NCI-H2196 (cell line): ENCODE measurements at regions not wholly inside any gene's neighbourhood (a gene's known extent, or its start where the extent isn't known, plus 50 kb on each side); places are given as distances from the start of the nearest gene placed in this dataset.
"Not testable (repeated sequence)": the region's sequence is repeated elsewhere in the genome, so short reads cannot be mapped to it uniquely, and the experiment has no call there.

Experiments used
- DNase-seq: peaks from one replicate; lab custom pipeline; 2025; ENCODE audit not compliant: unreplicated experiment; lab: John Stamatoyannopoulos, UW

DNA sequence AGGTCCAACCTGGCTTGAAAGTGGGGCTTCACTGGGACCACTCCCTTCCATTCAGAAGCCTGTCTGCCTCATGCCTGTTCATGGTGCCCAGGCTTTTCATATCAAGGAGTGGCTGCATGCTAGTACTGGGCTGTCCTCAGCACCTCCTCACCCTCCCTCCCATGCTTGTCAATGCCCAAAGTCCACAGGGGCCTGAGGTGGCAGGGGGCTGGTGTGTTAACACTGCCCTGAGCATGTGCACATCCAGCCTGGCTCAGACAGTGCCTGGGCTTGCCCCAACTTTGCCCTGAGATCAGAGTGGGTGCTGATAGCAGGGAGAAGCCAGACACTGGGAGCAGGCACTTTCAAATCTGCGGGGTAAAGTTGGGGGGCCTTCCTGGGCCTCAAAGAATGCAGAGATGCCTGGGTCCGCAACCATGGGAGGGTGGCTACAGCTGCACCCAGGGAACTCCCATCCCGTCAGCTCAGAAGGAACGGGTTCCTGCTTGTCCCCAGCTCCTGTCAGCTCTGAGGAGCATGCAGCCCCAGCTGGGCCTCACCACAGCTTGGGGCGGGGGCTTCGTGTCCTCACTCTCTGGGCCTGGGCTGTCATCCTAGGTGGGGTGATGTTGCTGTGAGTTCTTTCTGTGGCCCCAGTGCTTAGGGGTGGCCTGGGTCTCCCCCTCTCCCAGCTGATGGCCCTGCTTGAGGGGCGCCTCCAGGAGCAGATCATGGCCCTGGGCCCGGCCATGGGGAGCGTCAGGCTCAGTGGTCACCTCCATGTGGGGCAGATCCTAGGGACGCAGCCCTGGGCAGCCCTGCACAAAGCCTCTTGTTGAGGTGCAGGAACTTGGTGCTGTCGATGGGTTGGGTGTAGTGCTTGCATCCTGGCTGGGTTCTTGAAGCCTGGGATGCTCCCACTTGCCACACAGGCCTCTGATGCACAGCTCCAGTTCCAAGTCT lies 830.6 kb upstream of the SLITRK5 start:
- DNase-seq = no peak

DNA sequence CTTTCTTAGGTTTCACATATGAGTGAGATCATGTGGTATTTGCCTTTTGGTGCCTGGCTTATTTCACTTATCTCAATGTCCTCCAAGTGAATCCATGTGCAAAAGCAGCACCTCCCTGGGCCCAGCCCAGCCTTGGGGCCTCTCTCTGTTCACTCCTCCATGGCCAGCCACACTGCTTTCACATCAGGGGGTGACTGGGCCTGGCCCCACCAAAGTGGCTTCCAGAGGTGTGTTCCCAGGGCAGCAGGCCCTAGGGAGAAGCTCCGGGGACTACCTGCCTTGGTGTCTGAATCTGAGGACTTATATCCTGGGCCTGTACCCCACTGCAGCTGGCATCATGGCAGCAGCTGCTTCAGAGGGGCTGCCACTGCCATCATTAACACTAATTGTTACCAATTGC lies 829.9 kb upstream of the SLITRK5 start:
- no peak for DNase-seq

DNA sequence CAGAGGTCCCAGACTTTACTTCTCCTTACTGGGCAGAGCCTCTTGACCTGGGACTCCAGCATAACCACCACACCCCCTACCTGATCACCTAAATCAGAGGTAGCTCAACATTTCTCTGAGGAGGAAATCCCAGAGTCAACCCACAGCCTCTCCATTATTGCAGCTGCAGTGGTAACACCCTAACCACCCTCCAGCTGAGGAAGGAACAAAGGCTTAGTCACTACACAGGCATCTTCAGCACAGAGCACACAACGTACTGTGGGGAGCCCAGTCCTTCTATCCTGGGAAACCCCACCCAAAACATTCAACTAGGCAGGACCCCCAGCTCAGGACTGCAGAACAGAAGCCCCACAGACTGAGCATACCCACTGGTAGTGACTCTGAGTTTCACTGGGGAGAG lies 824.7 kb upstream of the SLITRK5 start:
- DNase-seq = no peak

DNA sequence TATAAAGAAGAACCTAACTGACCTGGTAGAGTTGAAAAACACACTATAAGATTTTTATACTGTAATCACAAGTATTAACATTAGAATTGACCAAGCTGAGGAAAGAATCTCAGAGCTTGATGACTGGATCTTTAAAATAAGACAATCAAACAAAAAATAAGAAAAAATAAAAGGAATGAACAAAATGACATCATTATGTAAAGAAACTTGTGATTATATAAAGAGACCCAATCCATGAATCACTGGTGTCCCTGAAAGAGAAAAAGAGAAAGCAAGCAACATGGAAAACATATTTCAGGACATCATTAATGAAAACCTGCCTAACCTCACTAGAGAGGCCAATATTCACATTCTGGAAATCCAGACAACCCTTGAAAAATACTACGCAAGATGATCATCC lies 822.5 kb upstream of the SLITRK5 start:
- DNase-seq = no peak

DNA sequence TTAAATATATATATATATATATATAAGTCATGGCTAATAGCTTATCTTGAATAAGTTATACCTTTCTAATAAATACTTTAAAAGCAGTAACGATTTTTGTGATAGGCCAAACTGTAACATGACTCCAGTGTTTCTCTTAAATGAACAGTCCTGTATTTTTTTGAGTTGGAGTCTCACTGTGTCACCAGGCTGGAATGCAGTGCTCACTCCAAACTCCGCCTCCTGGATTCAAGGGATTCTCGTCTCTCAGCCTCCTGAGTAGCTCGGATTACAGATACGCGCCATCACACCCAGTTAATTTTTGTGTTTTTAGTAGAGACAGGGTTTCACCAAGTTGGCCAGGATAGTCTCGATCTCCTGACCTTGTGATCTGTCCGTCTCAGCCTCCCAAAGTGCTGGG lies 814.2 kb upstream of the SLITRK5 start:
- no peak for DNase-seq

DNA sequence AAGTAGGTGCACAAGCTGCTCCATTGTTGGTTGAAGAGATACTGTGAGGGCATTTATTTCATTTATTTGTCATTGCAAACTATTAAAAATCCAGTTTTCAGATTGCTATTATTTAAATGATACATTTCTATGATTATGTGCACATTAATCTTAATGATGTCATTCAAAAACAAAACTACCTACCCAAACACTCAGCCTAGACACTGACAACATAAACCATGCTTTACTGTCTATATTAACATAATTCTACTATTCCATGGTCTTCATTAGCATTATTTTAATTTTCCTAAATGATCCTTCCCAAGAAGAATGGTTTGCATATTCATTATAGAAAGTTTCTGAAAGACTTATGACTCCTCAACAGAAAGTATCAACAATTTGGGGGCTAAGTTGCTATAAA lies 813.0 kb upstream of the SLITRK5 start:
- DNase-seq = no peak

DNA sequence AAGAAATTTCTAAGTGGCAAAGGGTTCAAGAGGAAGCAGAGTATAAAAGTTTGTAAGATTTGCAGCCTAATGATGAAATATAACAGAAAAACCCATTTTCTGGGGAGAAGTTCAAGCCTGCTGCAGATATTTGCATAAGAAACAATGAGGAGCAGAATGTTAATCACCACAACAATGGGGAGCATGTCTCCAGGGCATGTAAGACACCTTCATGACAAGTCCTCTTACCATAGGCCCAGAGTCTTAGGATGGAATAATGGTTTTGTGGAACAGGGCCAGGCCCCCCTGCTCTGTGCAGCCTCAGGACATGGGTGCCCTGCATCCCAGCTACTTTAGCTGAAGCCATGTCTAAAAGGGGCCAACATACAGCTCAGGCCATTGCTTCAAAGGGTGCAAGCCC lies 809.0 kb upstream of the SLITRK5 start:
- no peak for DNase-seq

DNA sequence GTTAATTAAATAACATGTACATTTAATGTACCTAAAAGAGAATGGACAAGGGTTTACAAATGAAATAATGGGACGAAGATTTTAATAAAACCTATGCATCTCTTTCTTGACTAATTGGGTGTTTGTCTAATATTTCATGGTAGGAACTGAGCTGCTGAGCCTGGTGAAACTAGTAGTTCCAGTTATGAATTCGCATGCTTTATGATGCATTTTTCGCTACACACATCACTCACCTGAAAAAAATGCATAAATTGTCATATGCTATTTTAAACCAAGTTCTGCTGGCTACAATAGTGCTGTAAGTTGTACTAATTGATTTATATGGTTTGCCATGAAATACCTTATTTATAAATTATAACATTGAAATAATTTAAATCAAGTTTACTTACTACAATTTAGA lies 806.8 kb upstream of the SLITRK5 start:
- DNase-seq = no peak

DNA sequence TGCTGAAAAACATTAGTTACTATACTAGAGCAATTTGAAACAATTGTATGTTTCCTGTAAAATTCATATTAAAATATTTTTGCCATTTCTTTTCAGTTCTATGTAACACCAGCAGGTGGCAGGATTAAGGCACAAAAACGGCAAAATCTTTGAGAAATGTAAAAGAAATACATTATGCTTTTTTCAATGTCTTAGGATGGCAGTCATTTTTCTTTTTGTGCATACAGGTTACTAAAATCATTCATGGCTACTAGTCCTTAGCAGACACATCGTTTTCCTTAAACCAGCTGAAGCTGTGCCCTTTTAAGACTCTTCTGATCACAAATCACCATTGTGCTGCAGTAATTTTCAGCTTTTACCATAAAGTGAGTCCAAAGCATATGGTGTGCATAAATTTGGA lies 800.7 kb upstream of the SLITRK5 start:
- DNase-seq = peak; percentile 2

DNA sequence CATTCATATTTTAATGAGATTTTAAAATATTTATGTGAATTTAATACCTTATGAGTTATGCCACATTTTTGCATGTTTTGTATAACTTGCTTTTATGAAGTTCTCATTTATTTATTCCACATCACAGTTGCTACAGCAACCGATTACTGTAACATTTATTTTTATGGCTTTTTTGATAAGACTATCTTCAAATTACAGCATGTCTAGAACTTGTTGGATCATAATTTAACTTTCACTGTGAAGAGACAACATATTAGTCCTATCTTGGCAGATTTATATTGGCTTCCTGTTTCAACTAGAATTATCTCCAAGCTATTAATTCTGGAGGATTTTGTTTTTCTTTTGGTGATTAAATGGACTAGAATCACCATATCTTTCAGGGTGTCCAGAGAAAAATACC lies 793.7 kb upstream of the SLITRK5 start:
- no peak for DNase-seq

DNA sequence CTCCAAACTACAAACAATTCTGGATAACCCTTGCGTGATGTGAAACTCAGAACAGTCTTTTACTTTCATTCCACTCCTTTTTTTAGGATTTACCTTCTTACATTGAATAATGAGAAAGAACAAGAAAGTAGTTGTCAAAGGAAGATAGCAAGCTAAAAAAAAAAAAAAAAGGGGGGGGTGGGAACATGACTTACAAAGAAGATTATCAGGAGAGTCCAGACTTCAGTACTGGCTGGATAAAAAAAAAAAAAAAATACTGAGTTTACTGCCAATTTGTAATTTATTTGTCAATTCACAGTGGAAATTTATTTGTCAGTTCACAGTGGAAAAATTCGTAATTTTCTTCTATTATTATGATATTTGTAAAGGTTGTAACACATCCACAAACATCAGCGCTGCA lies 792.4 kb upstream of the SLITRK5 start:
- DNase-seq = no peak

DNA sequence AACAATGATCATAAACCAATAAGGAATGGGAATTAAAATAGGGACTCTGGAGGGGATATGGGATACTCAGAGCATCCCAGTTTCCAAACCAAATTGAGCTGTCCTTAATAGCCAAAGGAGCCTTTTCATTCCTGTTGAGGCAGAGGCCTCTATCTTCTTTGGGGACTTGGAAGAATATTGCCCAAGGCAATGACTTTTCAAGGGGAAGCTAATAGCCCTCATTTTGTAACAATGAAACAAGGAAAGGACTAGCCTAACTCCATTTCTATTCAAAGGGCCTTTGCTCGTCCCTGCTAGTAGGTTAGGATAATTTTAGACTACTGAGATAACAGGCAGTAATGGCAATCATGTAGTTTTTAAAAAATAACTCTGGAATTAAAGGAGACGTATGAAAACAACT lies 789.8 kb upstream of the SLITRK5 start:
- no peak for DNase-seq

DNA sequence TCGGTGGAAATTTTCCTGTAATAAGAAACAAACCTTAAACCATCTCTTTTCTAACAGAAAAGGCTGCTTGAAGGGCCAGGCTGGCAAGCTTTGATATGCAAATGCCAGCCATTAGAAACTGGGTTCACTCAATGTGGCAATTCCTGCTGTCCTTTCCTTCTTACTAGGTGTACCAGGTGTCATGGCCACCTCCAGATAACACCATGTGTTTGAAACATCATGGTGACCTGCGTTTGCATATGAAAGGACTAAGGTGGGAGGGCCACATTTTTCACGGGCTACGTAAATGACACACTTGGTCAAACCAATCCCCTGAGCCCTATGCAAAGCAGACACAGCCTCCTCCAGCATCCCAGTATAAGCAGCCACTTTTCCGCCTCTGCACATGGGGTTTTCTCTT lies 789.1 kb upstream of the SLITRK5 start:
- no peak for DNase-seq

DNA sequence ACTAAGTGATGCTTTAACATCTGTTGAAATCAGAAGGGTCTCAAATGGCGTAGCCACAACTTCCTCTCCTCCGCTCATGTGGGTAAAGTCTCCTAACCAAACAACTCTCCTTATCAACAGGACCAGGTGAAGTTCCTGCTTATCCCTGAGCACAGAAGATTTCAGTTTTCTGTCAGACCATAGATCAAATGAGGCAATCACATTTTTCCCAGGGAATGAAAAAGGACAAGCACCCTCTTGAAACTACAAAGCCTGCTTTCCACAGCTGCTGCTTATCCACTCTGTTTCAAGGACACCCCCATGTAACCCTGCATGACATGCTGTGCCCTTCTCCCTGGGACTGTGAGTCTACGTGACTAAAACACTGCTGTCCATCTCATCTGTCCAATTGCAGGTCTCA lies 788.3 kb upstream of the SLITRK5 start:
- no peak for DNase-seq

DNA sequence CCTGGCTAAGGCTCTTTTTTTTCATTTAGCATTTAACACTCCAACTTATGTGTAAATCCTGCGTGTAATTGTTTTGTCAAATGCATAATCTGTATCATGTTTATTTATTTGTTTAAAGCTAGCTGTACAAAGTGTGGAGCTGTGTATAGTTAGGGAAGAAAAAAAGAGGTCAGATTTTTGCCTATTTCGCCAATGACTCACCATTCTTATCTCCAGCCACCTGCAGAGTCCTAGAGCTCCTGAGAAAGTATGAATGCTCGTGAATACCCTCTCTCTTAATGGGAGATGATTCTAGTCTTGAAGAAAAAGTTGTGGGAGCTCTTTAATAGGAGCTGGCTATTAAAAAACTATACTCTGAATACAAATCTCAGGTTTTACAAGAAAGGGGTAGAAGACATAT lies 778.8 kb upstream of the SLITRK5 start:
- DNase-seq = no peak

DNA sequence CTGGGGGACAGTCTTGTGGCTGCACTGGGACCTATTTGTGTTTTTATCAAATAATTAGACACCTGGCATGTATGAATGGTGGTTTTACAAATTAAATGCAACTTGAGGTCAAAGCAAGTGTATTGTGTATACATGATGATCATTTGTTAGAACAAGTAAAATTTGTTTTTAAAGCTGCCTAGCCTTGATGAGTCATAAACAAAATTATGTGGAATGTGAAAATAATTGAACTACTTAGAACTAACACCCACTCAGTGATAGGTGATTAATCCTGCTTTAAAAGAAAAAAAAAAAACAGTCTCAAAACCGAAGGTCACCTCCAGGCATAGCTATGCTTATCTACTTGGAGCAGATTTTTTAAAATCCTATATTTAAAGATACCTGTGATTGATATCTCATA lies 770.3 kb upstream of the SLITRK5 start:
- no peak for DNase-seq

DNA sequence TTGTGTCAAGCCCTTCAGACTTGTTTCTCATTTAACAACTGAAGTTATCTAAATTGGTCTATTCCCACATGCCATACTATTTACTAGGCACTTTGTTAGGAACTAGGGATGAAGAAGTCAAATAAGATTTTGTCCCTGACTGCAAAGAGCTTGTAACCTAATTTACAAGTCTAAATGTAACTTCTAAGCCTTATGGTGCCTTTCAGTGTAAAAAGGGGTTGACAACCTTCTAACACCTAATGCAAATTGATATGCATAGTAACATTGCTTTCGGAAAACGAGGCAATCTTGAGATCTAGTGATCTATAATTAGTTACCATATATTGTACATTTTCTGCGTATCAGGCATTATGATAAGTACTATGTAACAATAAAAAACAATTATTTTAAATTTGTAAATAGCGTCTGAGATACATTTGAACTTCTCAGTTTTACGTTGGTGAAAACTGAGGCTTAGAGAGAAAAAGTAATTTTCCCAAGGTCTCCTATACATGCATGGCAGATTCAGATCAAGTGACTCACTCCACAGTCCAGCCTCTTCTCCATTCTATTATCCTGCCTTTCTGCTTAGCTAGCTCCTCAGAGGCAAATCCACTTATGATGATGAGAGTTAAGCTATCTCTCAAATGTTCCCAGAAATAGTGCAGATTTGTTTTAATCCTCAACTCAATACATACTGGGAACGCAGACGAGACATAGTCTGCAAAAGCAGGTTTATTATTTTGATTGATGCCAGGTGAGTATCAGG lies 764.9 kb upstream of the SLITRK5 start:
- no peak for DNase-seq

DNA sequence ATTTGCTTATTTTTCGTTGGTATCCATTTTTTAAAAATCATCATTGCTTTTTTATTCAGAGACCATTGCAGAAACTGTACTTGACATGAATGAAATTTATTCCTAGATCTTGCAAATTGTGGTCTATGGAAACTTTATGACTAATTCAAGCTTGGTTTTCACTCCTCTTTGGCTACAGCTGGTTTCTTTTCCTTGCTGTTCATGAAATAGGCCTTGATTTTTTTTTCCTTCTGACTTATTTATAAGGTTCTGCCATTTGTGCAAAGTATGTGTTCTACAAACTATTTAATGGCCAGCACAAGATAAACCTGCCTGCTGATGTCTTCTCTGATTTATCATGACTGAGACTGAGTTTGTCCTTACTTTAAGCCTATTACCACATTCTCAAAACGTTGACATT lies 764.0 kb upstream of the SLITRK5 start:
- no peak for DNase-seq

DNA sequence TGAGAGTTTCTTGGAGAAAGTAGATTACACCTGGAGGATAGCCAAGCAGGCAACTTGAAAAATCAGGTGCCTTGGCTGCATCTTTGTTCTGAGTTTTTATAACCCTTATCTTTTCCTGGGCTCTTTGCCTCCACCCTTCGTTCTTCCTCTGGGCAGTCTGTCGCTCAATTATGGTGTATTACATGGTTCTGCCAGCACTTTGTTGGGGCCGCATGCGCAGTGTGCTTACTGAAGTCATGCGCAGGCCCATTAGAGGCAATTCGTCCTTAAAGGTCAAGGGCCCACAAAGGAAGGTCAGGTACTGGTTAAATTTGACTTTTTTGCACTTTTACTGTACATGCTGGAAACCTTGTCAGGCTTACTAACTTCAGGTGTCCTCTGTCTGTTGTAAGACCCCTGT lies 761.9 kb upstream of the SLITRK5 start:
- no peak for DNase-seq

DNA sequence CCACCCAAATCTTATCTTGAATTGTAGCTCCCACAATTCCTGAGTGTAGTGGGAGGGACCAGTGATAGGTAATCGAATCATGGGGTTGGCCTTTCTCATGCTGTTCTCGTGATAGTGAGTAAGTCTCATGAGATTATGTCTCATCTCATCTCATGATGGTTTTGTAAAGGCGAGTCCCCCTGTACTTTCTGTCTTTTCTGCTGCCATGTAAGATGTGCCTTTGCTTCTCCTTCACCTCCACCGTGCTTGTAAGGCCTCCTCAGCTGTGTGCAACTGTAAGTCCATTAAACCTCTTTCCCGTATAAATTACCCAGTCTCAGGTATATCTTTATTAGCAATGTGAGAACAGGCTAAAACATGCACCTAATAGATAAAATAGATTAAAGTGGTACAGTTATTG lies 756.4 kb upstream of the SLITRK5 start:
- no peak for DNase-seq

DNA sequence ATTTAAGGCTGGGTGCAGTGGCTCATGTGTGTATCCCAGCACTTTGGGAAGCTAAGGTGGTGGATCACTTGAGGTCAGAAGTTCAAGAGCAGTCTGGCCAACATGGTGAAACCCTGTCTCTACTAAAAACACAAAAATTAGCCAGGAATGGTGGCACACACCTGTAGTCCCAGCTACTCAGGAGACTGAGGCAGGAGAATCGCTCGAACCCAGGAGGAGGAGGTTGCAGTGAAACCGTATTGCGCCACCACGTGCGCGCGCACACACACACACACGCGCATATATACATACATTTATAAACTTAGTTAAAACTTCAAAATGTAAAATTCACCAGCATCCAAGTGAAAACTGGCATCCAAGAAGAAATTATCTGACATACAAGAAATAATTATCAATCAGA lies 753.7 kb upstream of the SLITRK5 start:
- not testable (repeated sequence) for DNase-seq

DNA sequence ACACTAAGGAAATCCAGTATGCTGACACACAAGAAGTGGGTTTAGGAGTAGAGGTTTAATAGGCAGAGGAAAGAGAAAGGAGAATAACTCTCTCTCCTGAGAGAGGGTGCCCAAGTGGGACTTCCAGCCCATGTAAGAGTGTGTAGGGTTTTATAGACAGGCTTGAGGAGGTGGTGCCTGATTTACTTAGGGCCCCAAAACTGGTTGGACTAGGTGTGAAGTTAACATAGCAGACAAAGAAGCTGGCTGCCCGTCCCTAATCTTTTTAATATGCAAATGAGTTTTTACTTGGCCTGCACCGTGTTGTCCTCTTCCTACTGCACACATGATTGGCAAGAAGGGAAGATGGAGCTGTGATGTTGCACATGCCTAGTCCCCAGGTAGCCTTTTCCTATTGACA lies 752.5 kb upstream of the SLITRK5 start:
- no peak for DNase-seq
